ENCODE measurements at regions not wholly inside any gene's neighbourhood (a gene's known extent, or its start where the extent isn't known, plus 50 kb on each side); places are given as distances from the start of the nearest gene placed in this dataset.

GRCh38 chr2:217621391-217621801, 381.4 kb downstream of the TNS1 start:
- DNase-seq, result peak; percentile 66
- Histone ChIP-seq H3K4me1 (ENCODE audit: control insufficient read depth, insufficient read depth, low read length) (peaks cover 53% of the 10 kb centered on the region), H3K27me3 (ENCODE audit: control insufficient read depth, insufficient read depth, low read length) (no peaks in the 10 kb centered on the region), H3K9me3 (replicated peaks; ENCODE audit: control insufficient read depth, low read depth, low read length) (no peaks in the 10 kb centered on the region), H3K4me3 (ENCODE audit: low read length) (no peak overlapping the region), H3K27ac (ENCODE audit: low read length) (peak overlapping the region; percentile 91), H3K36me3 (ENCODE audit: control insufficient read depth, insufficient read depth, low read length) (no peaks in the 10 kb centered on the region)
- WGBS (ENCODE audit: insufficient coverage), result no CpG with 5 or more reads among the region's 2 CpGs

DNA sequence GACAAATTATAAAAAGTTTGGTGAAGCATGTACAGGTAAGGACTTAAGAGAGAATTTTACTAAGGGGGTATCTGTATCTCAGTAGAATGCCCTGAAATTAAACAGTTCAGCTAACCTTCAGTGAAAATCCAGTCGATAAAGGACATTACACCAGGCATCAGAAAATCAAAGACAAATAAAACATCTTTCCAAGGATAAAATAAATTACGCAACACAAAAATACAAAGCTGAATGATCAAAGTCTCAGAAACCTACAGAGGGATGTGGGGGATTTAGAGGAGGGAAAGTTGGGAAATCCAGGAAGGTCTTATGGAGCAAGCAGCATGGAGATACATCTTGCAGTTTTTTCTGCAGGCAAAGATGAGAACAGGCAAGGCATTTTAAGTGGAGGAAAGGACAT, 384.1 kb downstream of the TNS1 start:
- no CpG with 5 or more reads among the region's 2 CpGs for WGBS (ENCODE audit: insufficient coverage)
- H3K36me3 ChIP-seq (ENCODE audit: control insufficient read depth, insufficient read depth, low read length), result no peaks in the 10 kb centered on the region
- H3K4me1 ChIP-seq (ENCODE audit: control insufficient read depth, insufficient read depth, low read length), result peaks cover 53% of the 10 kb centered on the region
- H3K27ac ChIP-seq (ENCODE audit: low read length), result no peak overlapping the region
- H3K4me3 ChIP-seq (ENCODE audit: low read length), result no peak overlapping the region
- no peaks in the 10 kb centered on the region for H3K9me3 ChIP-seq (replicated peaks; ENCODE audit: control insufficient read depth, low read depth, low read length)
- no peak for DNase-seq
- H3K27me3 ChIP-seq (ENCODE audit: control insufficient read depth, insufficient read depth, low read length), result no peaks in the 10 kb centered on the region

DNA sequence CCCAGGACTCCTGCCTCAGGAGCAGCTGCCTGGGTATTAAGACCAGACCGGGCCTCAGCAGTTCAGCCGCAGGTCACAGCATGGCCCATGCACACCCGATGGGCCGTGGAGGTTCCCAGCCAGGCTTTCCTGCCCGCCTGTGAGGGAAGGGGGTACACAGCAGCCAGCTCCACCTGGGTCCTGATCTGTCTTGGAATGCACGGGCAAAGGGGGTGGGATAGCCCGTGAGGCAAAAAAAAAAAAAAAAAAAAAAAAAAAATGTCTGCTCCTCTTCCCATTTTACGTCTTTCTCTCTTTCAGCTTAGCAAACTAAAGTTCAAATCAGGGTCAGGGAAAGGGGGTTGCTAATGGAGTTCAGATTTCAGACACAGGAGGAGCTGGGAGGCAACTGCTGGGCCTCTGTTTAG, 385.2 kb downstream of the TNS1 start:
- Histone ChIP-seq H3K9me3 (replicated peaks; ENCODE audit: control insufficient read depth, low read depth, low read length) (no peaks in the 10 kb centered on the region), H3K4me3 (ENCODE audit: low read length) (no peak overlapping the region), H3K27me3 (ENCODE audit: control insufficient read depth, insufficient read depth, low read length) (no peaks in the 10 kb centered on the region), H3K27ac (ENCODE audit: low read length) (peak overlapping the region; percentile 57), H3K4me1 (ENCODE audit: control insufficient read depth, insufficient read depth, low read length) (peaks cover 53% of the 10 kb centered on the region), H3K36me3 (ENCODE audit: control insufficient read depth, insufficient read depth, low read length) (no peaks in the 10 kb centered on the region)
- peak; percentile 89 for DNase-seq
- WGBS (ENCODE audit: insufficient coverage), result 30% methylated on average over 2 of the region's 8 CpGs

- Histone ChIP-seq H3K9me3 (replicated peaks; ENCODE audit: control insufficient read depth, low read depth, low read length) (no peaks in the 10 kb centered on the region), H3K4me3 (ENCODE audit: low read length) (no peak overlapping the region), H3K27me3 (ENCODE audit: control insufficient read depth, insufficient read depth, low read length) (no peaks in the 10 kb centered on the region), H3K36me3 (ENCODE audit: control insufficient read depth, insufficient read depth, low read length) (no peaks in the 10 kb centered on the region), H3K27ac (ENCODE audit: low read length) (peak overlapping the region; percentile 22), H3K4me1 (ENCODE audit: control insufficient read depth, insufficient read depth, low read length) (peaks cover 46% of the 10 kb centered on the region)
- peak; percentile 64 for DNase-seq
- WGBS (ENCODE audit: insufficient coverage), result no CpG with 5 or more reads among the region's 4 CpGs
Measured at GRCh38 chr2:217616936-217617335, 385.9 kb downstream of the TNS1 start.

GRCh38 chr2:217615171-217615570, 387.6 kb downstream of the TNS1 start:
- DNase-seq, result peak; percentile 58
- Histone ChIP-seq H3K27me3 (ENCODE audit: control insufficient read depth, insufficient read depth, low read length) (no peaks in the 10 kb centered on the region), H3K27ac (ENCODE audit: low read length) (peak overlapping the region; percentile 81), H3K4me1 (ENCODE audit: control insufficient read depth, insufficient read depth, low read length) (peaks cover 40% of the 10 kb centered on the region), H3K9me3 (replicated peaks; ENCODE audit: control insufficient read depth, low read depth, low read length) (no peaks in the 10 kb centered on the region), H3K36me3 (ENCODE audit: control insufficient read depth, insufficient read depth, low read length) (no peaks in the 10 kb centered on the region), H3K4me3 (ENCODE audit: low read length) (no peak overlapping the region)
- no CpG with 5 or more reads among the region's 1 CpG for WGBS (ENCODE audit: insufficient coverage)

DNA sequence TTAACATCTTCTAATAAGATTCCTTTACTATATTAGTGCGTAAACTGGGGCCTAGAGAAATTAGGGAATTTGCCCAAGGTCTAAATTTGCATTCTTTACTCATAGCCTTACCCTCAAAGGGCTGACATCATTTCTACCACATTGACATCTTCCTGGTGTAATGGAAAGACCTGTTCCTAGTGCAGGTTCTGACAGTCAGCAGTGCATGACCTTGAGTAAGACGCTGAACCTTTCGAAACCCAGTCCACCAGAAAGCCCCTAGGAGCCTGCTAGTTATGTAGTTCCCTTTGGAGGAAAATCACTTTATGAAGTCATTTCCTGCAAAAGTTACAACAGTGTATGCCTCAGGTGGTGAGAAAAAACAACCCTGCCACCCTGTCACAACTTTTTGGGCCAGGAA, 388.3 kb downstream of the TNS1 start:
- WGBS (ENCODE audit: insufficient coverage), result no CpG with 5 or more reads among the region's 3 CpGs
- Histone ChIP-seq H3K27ac (ENCODE audit: low read length) (peak overlapping the region; percentile 81), H3K36me3 (ENCODE audit: control insufficient read depth, insufficient read depth, low read length) (no peaks in the 10 kb centered on the region)

DNA sequence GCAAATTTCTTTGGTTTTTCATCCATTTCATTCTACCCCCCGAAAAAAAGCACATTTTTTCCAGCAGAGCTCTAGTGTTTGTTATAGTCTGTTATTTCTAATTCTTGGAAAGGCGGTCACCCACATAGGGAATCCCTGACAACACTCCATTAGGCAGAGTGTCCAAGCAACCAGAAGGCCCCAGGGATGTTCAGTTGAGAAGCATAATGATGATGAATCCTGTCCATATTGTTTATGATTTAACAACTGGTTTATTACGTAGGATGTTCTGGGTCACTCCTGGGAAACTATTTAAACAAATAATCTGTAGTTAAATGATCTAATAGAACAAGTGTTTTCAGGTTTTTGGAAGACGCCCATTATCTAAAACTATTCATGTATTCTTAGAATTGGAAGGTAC, 388.7 kb downstream of the TNS1 start:
- peak; percentile 97 for DNase-seq
- H3K4me3 ChIP-seq (ENCODE audit: low read length), result no peak overlapping the region
- no peaks in the 10 kb centered on the region for H3K27me3 ChIP-seq (ENCODE audit: control insufficient read depth, insufficient read depth, low read length)
- no CpG with 5 or more reads among the region's 4 CpGs for WGBS (ENCODE audit: insufficient coverage)
- peaks cover 40% of the 10 kb centered on the region for H3K4me1 ChIP-seq (ENCODE audit: control insufficient read depth, insufficient read depth, low read length)
- no peaks in the 10 kb centered on the region for H3K9me3 ChIP-seq (replicated peaks; ENCODE audit: control insufficient read depth, low read depth, low read length)
- no peaks in the 10 kb centered on the region for H3K36me3 ChIP-seq (ENCODE audit: control insufficient read depth, insufficient read depth, low read length)
- peak overlapping the region; percentile 85 for H3K27ac ChIP-seq (ENCODE audit: low read length)

More for the DNA sequence above, 388.3 kb downstream of the TNS1 start:
- Histone ChIP-seq H3K27me3 (ENCODE audit: control insufficient read depth, insufficient read depth, low read length) (no peaks in the 10 kb centered on the region), H3K9me3 (replicated peaks; ENCODE audit: control insufficient read depth, low read depth, low read length) (no peaks in the 10 kb centered on the region), H3K4me1 (ENCODE audit: control insufficient read depth, insufficient read depth, low read length) (peaks cover 40% of the 10 kb centered on the region), H3K4me3 (ENCODE audit: low read length) (no peak overlapping the region)
- DNase-seq, result no peak

DNA sequence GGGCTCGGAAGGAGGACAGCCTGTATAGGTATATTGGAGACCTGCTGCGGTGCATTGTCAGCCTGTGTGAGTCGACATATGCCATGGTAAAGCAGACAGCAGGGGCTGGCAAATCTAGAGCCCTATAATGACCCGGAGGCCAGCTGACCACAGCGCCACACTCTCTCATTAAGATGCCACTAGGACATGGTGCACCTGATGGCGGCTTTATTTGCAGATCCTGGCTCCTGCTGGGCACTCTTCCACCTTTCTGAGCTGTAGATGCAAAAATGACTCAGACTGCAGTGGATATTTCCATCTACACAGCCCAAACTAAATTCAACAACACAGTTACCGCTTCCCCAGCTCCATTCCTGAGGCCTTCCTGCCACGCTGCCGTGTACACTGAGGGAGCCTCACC, 389.9 kb downstream of the TNS1 start:
- H3K27me3 ChIP-seq (ENCODE audit: control insufficient read depth, insufficient read depth, low read length), result peaks cover 2% of the 10 kb centered on the region
- H3K27ac ChIP-seq (ENCODE audit: low read length), result peak overlapping the region; percentile 85
- no peak for DNase-seq
- no peak overlapping the region for H3K4me3 ChIP-seq (ENCODE audit: low read length)
- no peaks in the 10 kb centered on the region for H3K36me3 ChIP-seq (ENCODE audit: control insufficient read depth, insufficient read depth, low read length)
- no peaks in the 10 kb centered on the region for H3K9me3 ChIP-seq (replicated peaks; ENCODE audit: control insufficient read depth, low read depth, low read length)
- peaks cover 41% of the 10 kb centered on the region for H3K4me1 ChIP-seq (ENCODE audit: control insufficient read depth, insufficient read depth, low read length)
- WGBS (ENCODE audit: insufficient coverage), result 90% methylated on average over 9 of the region's 9 CpGs

GRCh38 chr2:217612211-217612610, 390.6 kb downstream of the TNS1 start:
- Histone ChIP-seq H3K9me3 (replicated peaks; ENCODE audit: control insufficient read depth, low read depth, low read length) (no peaks in the 10 kb centered on the region), H3K27me3 (ENCODE audit: control insufficient read depth, insufficient read depth, low read length) (peaks cover 2% of the 10 kb centered on the region), H3K4me3 (ENCODE audit: low read length) (no peak overlapping the region), H3K27ac (ENCODE audit: low read length) (no peak overlapping the region), H3K4me1 (ENCODE audit: control insufficient read depth, insufficient read depth, low read length) (peaks cover 39% of the 10 kb centered on the region), H3K36me3 (ENCODE audit: control insufficient read depth, insufficient read depth, low read length) (no peaks in the 10 kb centered on the region)
- DNase-seq, result peak; percentile 51
- WGBS (ENCODE audit: insufficient coverage), result no CpG with 5 or more reads among the region's 3 CpGs

DNA sequence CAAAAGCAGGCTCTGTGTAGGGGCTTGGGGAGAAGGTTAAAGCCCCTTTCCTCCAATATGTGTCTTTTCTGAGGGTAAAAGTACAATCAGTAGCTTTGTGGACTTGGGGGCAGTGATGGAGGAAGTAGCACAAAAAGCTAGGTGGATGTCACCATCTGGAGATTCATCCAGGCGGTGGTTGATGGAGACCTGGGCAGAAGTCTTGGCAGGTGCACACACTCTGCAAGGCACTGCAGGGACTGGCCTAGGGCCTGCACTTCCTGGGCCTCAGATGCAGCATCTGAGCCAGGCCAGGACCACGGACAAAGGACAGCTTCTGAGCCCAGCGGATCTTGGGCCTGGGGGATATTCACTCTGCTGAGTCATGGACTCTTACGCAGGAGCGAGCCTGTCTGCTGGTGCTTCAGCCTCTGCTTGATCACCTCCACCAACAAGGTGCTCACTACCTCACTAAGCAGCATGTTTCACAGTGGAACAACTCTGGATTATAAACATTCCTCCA, 391.1 kb downstream of the TNS1 start:
- Histone ChIP-seq H3K27me3 (ENCODE audit: control insufficient read depth, insufficient read depth, low read length) (peaks cover 2% of the 10 kb centered on the region), H3K9me3 (replicated peaks; ENCODE audit: control insufficient read depth, low read depth, low read length) (no peaks in the 10 kb centered on the region), H3K36me3 (ENCODE audit: control insufficient read depth, insufficient read depth, low read length) (no peaks in the 10 kb centered on the region), H3K4me3 (ENCODE audit: low read length) (no peak overlapping the region), H3K27ac (ENCODE audit: low read length) (no peak overlapping the region), H3K4me1 (ENCODE audit: control insufficient read depth, insufficient read depth, low read length) (peaks cover 40% of the 10 kb centered on the region)
- 72% methylated on average over 2 of the region's 5 CpGs for WGBS (ENCODE audit: insufficient coverage)
- DNase-seq, result no peak

DNA sequence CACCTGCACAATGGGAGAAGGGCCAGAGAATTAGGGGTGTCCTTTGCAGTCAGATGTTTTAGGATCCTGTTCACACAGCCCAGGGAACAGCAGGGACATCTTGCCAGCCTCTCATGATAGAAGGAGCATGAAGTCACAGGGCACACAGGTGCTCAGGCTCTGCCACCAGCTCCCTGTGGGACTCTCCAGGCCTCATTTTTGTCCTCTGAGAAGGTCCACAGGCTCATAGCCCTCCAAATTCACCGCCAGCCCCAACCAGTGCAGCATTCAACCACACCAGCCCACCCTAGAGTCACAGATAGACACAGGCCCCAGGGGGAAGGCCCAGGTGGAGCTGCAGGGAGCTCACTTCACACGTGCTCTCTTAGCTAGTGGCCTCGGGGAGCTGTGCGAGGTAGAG, 391.7 kb downstream of the TNS1 start:
- WGBS (ENCODE audit: insufficient coverage), result 80% methylated on average over 1 of the region's 4 CpGs
- H3K9me3 ChIP-seq (replicated peaks; ENCODE audit: control insufficient read depth, low read depth, low read length), result no peaks in the 10 kb centered on the region

More for the DNA sequence above, 391.7 kb downstream of the TNS1 start:
- peaks cover 2% of the 10 kb centered on the region for H3K27me3 ChIP-seq (ENCODE audit: control insufficient read depth, insufficient read depth, low read length)
- H3K4me3 ChIP-seq (ENCODE audit: low read length), result no peak overlapping the region
- no peak overlapping the region for H3K27ac ChIP-seq (ENCODE audit: low read length)
- no peaks in the 10 kb centered on the region for H3K36me3 ChIP-seq (ENCODE audit: control insufficient read depth, insufficient read depth, low read length)
- DNase-seq, result no peak
- H3K4me1 ChIP-seq (ENCODE audit: control insufficient read depth, insufficient read depth, low read length), result peaks cover 40% of the 10 kb centered on the region

Data from muscle of leg (tissue), 3 donors.